Keratinocyte (primary cell): ENCODE measurements at regions not wholly inside any gene's neighbourhood (a gene's known extent, or its start where the extent isn't known, plus 50 kb on each side); places are given as distances from the start of the nearest gene placed in this dataset.

ENCODE experiments used
- DNase-seq: peaks from one replicate; pipeline ENCODE4 v3.0.0-alpha.2; 2011; ENCODE audit warnings: low read depth, missing footprints, low spot score
- FAIRE-seq: peaks from 2 replicates; lab custom pipeline; 2011; peaks lifted over from hg19 to GRCh38; lab: Jason Lieb, UNC
- H2AFZ ChIP-seq: 2 replicates; pipeline ENCODE4 v1.6.0; 2012; ENCODE audit warnings: low read length, control low read depth, inconsistent platforms; ENCODE audit not compliant: control insufficient read depth
- H3K27ac ChIP-seq: 2 replicates; pipeline ENCODE4 v1.5.1; 2011; ENCODE audit warnings: low read length; ENCODE audit not compliant: control insufficient read depth, insufficient read depth
- H3K27me3 ChIP-seq: 3 replicates; pipeline ENCODE4 v1.6.0; 2011; ENCODE audit warnings: low read length; ENCODE audit not compliant: control insufficient read depth, insufficient read depth; ENCODE audit errors: extremely low read depth
- H3K36me3 ChIP-seq, 2 experiments: 2 replicates in 1 of 2; 3 replicates in 1 of 2; pipeline ENCODE4 v1.5.1; 2011; ENCODE audit warnings: low read length in 2 of 2, mild to moderate bottlenecking in 1 of 2; ENCODE audit not compliant: control insufficient read depth in 2 of 2, insufficient read depth in 2 of 2; ENCODE audit errors: extremely low read depth in 1 of 2
- H3K4me1 ChIP-seq: 3 replicates; pipeline ENCODE4 v1.5.1; 2011; ENCODE audit warnings: low read length; ENCODE audit not compliant: control insufficient read depth, insufficient read depth; ENCODE audit errors: extremely low read depth
- H3K4me2 ChIP-seq: 3 replicates; pipeline ENCODE4 v1.6.0; 2011; ENCODE audit warnings: low read depth, low read length; ENCODE audit not compliant: control insufficient read depth, insufficient read depth; ENCODE audit errors: extremely low read depth
- H3K4me3 ChIP-seq, 3 experiments: fragments of 200-600 bp in 1 of 3; sonication (generic) in 1 of 3; 2 replicates in 2 of 3; 3 replicates in 1 of 3; pipeline ENCODE4 v1.5.1; 2011 to 2016; ENCODE audit warnings: low read length in 3 of 3, mild to moderate bottlenecking in 3 of 3, control low read depth in 2 of 3, inconsistent platforms in 1 of 3, low read depth in 1 of 3, mixed read lengths in 1 of 3, mixed run types in 1 of 3, moderate library complexity in 1 of 3; ENCODE audit not compliant: control insufficient read depth in 2 of 3, insufficient read depth in 2 of 3; ENCODE audit errors: extremely low read depth in 1 of 3
- H3K79me2 ChIP-seq: 2 replicates; pipeline ENCODE4 v1.6.0; 2012; ENCODE audit warnings: low read length; ENCODE audit not compliant: control insufficient read depth, insufficient read depth
- H3K9ac ChIP-seq: 3 replicates; pipeline ENCODE4 v1.6.0; 2011; ENCODE audit warnings: low read length; ENCODE audit not compliant: control insufficient read depth, insufficient read depth; ENCODE audit errors: extremely low read depth
- H3K9me1 ChIP-seq: 3 replicates; pipeline ENCODE4 v1.6.0; 2011; ENCODE audit warnings: low read length; ENCODE audit not compliant: control insufficient read depth, insufficient read depth; ENCODE audit errors: extremely low read depth
- H3K9me3 ChIP-seq: 2 replicates; pipeline ENCODE4 v1.5.1; 2012; ENCODE audit warnings: low read depth, low read length; ENCODE audit not compliant: control insufficient read depth
- H4K20me1 ChIP-seq: 3 replicates; pipeline ENCODE4 v1.6.0; 2011; ENCODE audit warnings: low read length; ENCODE audit not compliant: control insufficient read depth, insufficient read depth; ENCODE audit errors: extremely low read depth
- EZH2 ChIP-seq: IDR thresholded peaks from one replicate; pipeline ENCODE4 v1.6.1; 2012; ENCODE audit warnings: inconsistent platforms, mild to moderate bottlenecking, low read length, moderate library complexity
- dilution Hi-C: fragments of 300-500 bp; cut with MboI; formaldehyde crosslinking; loops from one replicate; pipeline ENCODE4 v1.7.0; 2020; ENCODE audit warnings: low sequenced_read_pairs; ENCODE audit not compliant: extremely low pct_ligation_motif_present
- TF ChIP-seq, protein P1 (sequence below), 3 experiments: IDR thresholded peaks in 1 of 3; conservative IDR thresholded peaks in 1 of 3; optimal IDR thresholded peaks in 1 of 3; 2 replicates in 2 of 3; 3 replicates in 1 of 3; pipeline versions ENCODE3 to v1.5.1; 2011; ENCODE audit warnings: low read length in 3 of 3, mild to moderate bottlenecking in 3 of 3, moderate library complexity in 2 of 3, control low read depth in 1 of 3, inconsistent platforms in 1 of 3; ENCODE audit not compliant: insufficient read depth in 2 of 3; ENCODE audit errors: extremely low read depth in 1 of 3

- Histone ChIP-seq H2AFZ (no peak overlapping the region), H3K9ac (no peak overlapping the region), H3K36me3 (no peaks in the 10 kb centered on the region), H3K9me1 (no peaks in the 10 kb centered on the region), H3K79me2 (no peaks in the 10 kb centered on the region), H3K4me2 (no peak overlapping the region), H3K27ac (no peak overlapping the region), H3K9me3 (no peaks in the 10 kb centered on the region), H3K27me3 (peaks cover 6% of the 10 kb centered on the region), H3K4me3 (no peak overlapping the region), H3K4me1 (no peaks in the 10 kb centered on the region), H4K20me1 (no peaks in the 10 kb centered on the region)
- no peak for TF ChIP-seq EZH2
- TF ChIP-seq, protein P1, sequence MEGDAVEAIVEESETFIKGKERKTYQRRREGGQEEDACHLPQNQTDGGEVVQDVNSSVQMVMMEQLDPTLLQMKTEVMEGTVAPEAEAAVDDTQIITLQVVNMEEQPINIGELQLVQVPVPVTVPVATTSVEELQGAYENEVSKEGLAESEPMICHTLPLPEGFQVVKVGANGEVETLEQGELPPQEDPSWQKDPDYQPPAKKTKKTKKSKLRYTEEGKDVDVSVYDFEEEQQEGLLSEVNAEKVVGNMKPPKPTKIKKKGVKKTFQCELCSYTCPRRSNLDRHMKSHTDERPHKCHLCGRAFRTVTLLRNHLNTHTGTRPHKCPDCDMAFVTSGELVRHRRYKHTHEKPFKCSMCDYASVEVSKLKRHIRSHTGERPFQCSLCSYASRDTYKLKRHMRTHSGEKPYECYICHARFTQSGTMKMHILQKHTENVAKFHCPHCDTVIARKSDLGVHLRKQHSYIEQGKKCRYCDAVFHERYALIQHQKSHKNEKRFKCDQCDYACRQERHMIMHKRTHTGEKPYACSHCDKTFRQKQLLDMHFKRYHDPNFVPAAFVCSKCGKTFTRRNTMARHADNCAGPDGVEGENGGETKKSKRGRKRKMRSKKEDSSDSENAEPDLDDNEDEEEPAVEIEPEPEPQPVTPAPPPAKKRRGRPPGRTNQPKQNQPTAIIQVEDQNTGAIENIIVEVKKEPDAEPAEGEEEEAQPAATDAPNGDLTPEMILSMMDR (optimal IDR thresholded peaks at IDR 0.05 in 1 of 3, IDR thresholded peaks at IDR 0.05 in 1 of 3, conservative IDR thresholded peaks at IDR 0.05 in 1 of 3; ENCODE audit: extremely low read depth in 1 of 3, insufficient read depth in 2 of 3, low read length in 3 of 3) = no peak
- FAIRE-seq (no peak), DNase-seq (no peak)
- dilution Hi-C loops = no loop called here
These were observed 124.0 kb upstream of the CSF3R start for GRCh38 chr1:36606641-36607262.

DNA sequence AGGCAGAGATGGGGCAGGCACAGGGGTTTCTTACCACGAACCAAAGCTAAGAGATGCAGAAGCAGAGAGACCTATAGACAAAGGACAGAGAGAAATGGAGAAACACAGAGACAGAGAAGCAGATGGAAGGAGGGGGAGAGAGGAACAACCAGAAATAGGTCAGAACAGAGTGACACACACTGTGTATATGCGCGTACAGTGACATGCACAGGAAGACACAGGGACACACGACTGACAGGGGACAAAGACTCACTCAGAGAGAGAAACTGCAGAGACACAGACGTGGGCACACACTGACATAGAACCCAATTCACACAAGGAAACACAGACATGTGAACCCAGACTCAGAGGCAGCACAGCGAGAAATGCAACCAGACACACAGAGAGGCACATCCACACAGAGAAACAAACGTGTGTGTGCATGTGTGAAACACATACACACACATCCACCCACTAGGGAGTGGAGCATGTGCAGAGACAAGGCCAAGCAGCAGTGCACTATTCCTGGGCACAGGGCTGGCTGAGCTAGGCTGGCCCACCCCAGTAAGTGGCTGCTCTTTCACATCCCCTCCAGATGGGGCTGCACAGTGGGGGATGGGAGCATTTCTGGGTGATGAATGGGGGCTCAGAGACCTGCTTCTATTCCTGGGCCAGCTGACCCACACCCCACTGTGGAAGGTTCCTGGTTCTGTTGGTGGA lies 123.4 kb upstream of the CSF3R start:
- dilution Hi-C loops = no loop called here
- no peak for FAIRE-seq

More for the DNA sequence above, 123.4 kb upstream of the CSF3R start:
- Histone ChIP-seq H3K27ac (no peak overlapping the region), H3K4me2 (no peak overlapping the region), H3K79me2 (no peaks in the 10 kb centered on the region), H4K20me1 (no peaks in the 10 kb centered on the region), H3K27me3 (peaks cover 6% of the 10 kb centered on the region), H3K36me3 (no peaks in the 10 kb centered on the region), H3K9me1 (no peaks in the 10 kb centered on the region), H3K9ac (no peak overlapping the region), H3K9me3 (no peaks in the 10 kb centered on the region), H3K4me1 (no peaks in the 10 kb centered on the region), H2AFZ (no peak overlapping the region), H3K4me3 (no peak overlapping the region)
- TF ChIP-seq, protein P1 (optimal IDR thresholded peaks at IDR 0.05 in 1 of 3, IDR thresholded peaks at IDR 0.05 in 1 of 3, conservative IDR thresholded peaks at IDR 0.05 in 1 of 3; ENCODE audit: extremely low read depth in 1 of 3, insufficient read depth in 2 of 3, low read length in 3 of 3) = no peak
- no peak for TF ChIP-seq EZH2
- no peak for DNase-seq
